C1 segment of cervical spinal cord (tissue), 14 donors: ENCODE measurements at regions not wholly inside any gene's neighbourhood (a gene's known extent, or its start where the extent isn't known, plus 50 kb on each side); places are given as distances from the start of the nearest gene placed in this dataset.
A peak's percentile ranks its signal among the peaks of the same experiment; 100 is the strongest.

Experiments used
- DNase-seq, 14 donors: peaks; one replicate each; lab custom pipeline; 2025; lab: John Stamatoyannopoulos, UW

GRCh38 chr1:185645686-185646085, 88.5 kb upstream of the HMCN1 start:
- DNase-seq, result no peak

GRCh38 chr1:185645162-185645640, 89.0 kb upstream of the HMCN1 start:
- no peak for DNase-seq

- no peak for DNase-seq
These were observed 89.7 kb upstream of the HMCN1 start for GRCh38 chr1:185644531-185644930.

- no peak for DNase-seq
These were observed 97.3 kb upstream of the HMCN1 start for GRCh38 chr1:185636848-185637247.

GRCh38 chr1:185634704-185635103, 99.5 kb upstream of the HMCN1 start:
- no peak for DNase-seq

GRCh38 chr1:185632659-185633423, 101.3 kb upstream of the HMCN1 start:
- no peak for DNase-seq

- no peak for DNase-seq
These were observed 102.3 kb upstream of the HMCN1 start for GRCh38 chr1:185631843-185632242.

GRCh38 chr1:185627761-185628501, 106.3 kb upstream of the HMCN1 start:
- DNase-seq, result no peak

GRCh38 chr1:185627171-185627570, 107.0 kb upstream of the HMCN1 start:
- no peak for DNase-seq

- no peak for DNase-seq
These were observed 107.8 kb upstream of the HMCN1 start for GRCh38 chr1:185626344-185626743.

GRCh38 chr1:185610954-185611353, 123.2 kb upstream of the HMCN1 start:
- no peak for DNase-seq

GRCh38 chr1:185608177-185608576, 126.0 kb upstream of the HMCN1 start:
- no peak for DNase-seq

GRCh38 chr1:185603158-185603557, 131.0 kb upstream of the HMCN1 start:
- no peak for DNase-seq

- no peak for DNase-seq
These were observed 133.0 kb upstream of the HMCN1 start for GRCh38 chr1:185601189-185601588.

- no peak for DNase-seq
These were observed 133.6 kb upstream of the HMCN1 start for GRCh38 chr1:185600641-185601040.

- no peak for DNase-seq
These were observed 135.9 kb upstream of the HMCN1 start for GRCh38 chr1:185598332-185598731.

- DNase-seq, result peak in 1 of 14 donors; percentile 0
These were observed 138.1 kb upstream of the HMCN1 start for GRCh38 chr1:185595835-185596667.

GRCh38 chr1:185594786-185595410, 139.3 kb upstream of the HMCN1 start:
- no peak for DNase-seq

- no peak for DNase-seq
These were observed 140.9 kb upstream of the HMCN1 start for GRCh38 chr1:185593271-185593670.

- DNase-seq, result no peak
These were observed 148.4 kb upstream of the HMCN1 start for GRCh38 chr1:185585770-185586169.

- no peak for DNase-seq
These were observed 152.0 kb upstream of the HMCN1 start for GRCh38 chr1:185581961-185582725.
